GM10248 (cell line): ENCODE measurements at regions not wholly inside any gene's neighbourhood (a gene's known extent, or its start where the extent isn't known, plus 50 kb on each side); places are given as distances from the start of the nearest gene placed in this dataset.
A peak's percentile ranks its signal among the peaks of the same experiment; 100 is the strongest.

ENCODE experiments used
- CTCF ChIA-PET: fragments of 300-600 bp; sonication (Branson Sonifier 250); formaldehyde crosslinking; extraction: SDS; loops from one replicate; lab custom pipeline; 2021; ENCODE audit warnings: antibody characterized with exemption; lab: Yijun Ruan, JAX
- POLR2A ChIA-PET: fragments of 350-650 bp; sonication (Branson Sonifier 250); formaldehyde crosslinking; extraction: SDS; loops from one replicate; lab custom pipeline; 2020; ENCODE audit warnings: antibody characterized with exemption; lab: Yijun Ruan, JAX
- DNase-seq: peaks from one replicate; pipeline ENCODE4 v3.0.0; 2012; ENCODE audit errors: extremely low spot score
- CTCF ChIP-seq: IDR thresholded peaks from 2 replicates; pipeline ENCODE4 v1.5.1; 2012; ENCODE audit warnings: mild to moderate bottlenecking, low read depth; ENCODE audit errors: extremely low read depth, missing control alignments, control extremely low read depth

GRCh38 chr10:63865210-63865609 lies 344.0 kb downstream of the REEP3 start:
- TF ChIP-seq CTCF = no peak
- POLR2A ChIA-PET = no interaction called here
- DNase-seq = no peak
- CTCF ChIA-PET = interaction anchor here (1.1 to 3.6 kb wide), 5 partner anchors 8 to 112 kb away, joined by 3 to 24 read pairs (median 10); no protein-coding TSS in a partner anchor

- TF ChIP-seq CTCF = peak; percentile 97
- peak; percentile 72 for DNase-seq
- ChIA-PET CTCF (interaction anchor here (0.6 to 3.6 kb wide), 38 partner anchors 9 to 802 kb away, joined by 3 to 24 read pairs (median 3); no protein-coding TSS in a partner anchor), POLR2A (no interaction called here)
Measured at GRCh38 chr10:63866075-63866746, 345.0 kb downstream of the REEP3 start.

- POLR2A ChIA-PET = no interaction called here
- no peak for DNase-seq
- no peak for TF ChIP-seq CTCF
- CTCF ChIA-PET = interaction anchor here (0.7 to 3.6 kb wide), 38 partner anchors 9 to 802 kb away, joined by 3 to 24 read pairs (median 3); no protein-coding TSS in a partner anchor
Measured at GRCh38 chr10:63866747-63867140, 345.5 kb downstream of the REEP3 start.

- CTCF ChIA-PET = no interaction called here
- POLR2A ChIA-PET = no interaction called here
- no peak for TF ChIP-seq CTCF
- no peak for DNase-seq
Measured at GRCh38 chr10:63878428-63878827, 357.2 kb downstream of the REEP3 start.

- TF ChIP-seq CTCF = no peak
- DNase-seq = no peak
- CTCF ChIA-PET = interaction anchor here (1.5 to 2.1 kb wide), 2 partner anchors 11 to 17 kb away, joined by 4 to 12 read pairs; no protein-coding TSS in a partner anchor
- POLR2A ChIA-PET = no interaction called here
Measured at GRCh38 chr10:63883861-63884260, 362.7 kb downstream of the REEP3 start.

- DNase-seq = no peak
- POLR2A ChIA-PET = no interaction called here
- TF ChIP-seq CTCF = no peak
- CTCF ChIA-PET = interaction anchor here (1.2 to 1.5 kb wide), 2 partner anchors 12 to 19 kb away, joined by 3 to 4 read pairs; no protein-coding TSS in a partner anchor
Measured at GRCh38 chr10:63884426-63884825, 363.2 kb downstream of the REEP3 start.
